MM.1S (cell line): ENCODE measurements at regions not wholly inside any gene's neighbourhood (a gene's known extent, or its start where the extent isn't known, plus 50 kb on each side); places are given as distances from the start of the nearest gene placed in this dataset.
"Not testable (repeated sequence)": the region's sequence is repeated elsewhere in the genome, so short reads cannot be mapped to it uniquely, and the experiment has no call there.

Experiments used
- DNase-seq: peaks from one replicate; pipeline ENCODE4 v3.0.0-alpha.2; 2015
- H2AFZ ChIP-seq: fragments of 300-600 bp; sonication (generic); 2 replicates; pipeline ENCODE4 v1.6.0; 2016; ENCODE audit warnings: antibody characterized with exemption, low read length
- H3F3A ChIP-seq: fragments of 300-600 bp; sonication (generic); 2 replicates; pipeline ENCODE4 v1.6.1; 2016; ENCODE audit warnings: mild to moderate bottlenecking, antibody characterized with exemption, low read length, moderate library complexity, mixed read lengths; ENCODE audit not compliant: insufficient read depth
- H3K27ac ChIP-seq: fragments of 300-600 bp; sonication (generic); 2 replicates; pipeline ENCODE4 v1.5.1; 2016; ENCODE audit warnings: mild to moderate bottlenecking, low read length
- H3K27me3 ChIP-seq: fragments of 300-600 bp; sonication (generic); replicated peaks from 2 replicates; pipeline ENCODE4 v1.6.0; 2016; ENCODE audit warnings: low read length; ENCODE audit not compliant: insufficient read depth
- H3K36me3 ChIP-seq: fragments of 300-600 bp; sonication (generic); replicated peaks from 2 replicates; pipeline ENCODE4 v1.6.1; 2016; ENCODE audit warnings: mild to moderate bottlenecking, low read length, mixed read lengths; ENCODE audit not compliant: insufficient read depth
- H3K4me1 ChIP-seq: fragments of 300-600 bp; sonication (generic); 2 replicates; pipeline ENCODE4 v1.6.1; 2016; ENCODE audit warnings: low read length, mixed read lengths
- H3K4me2 ChIP-seq: fragments of 300-600 bp; sonication (generic); 2 replicates; pipeline ENCODE4 v1.6.0; 2016; ENCODE audit warnings: low read depth, low read length
- H3K4me3 ChIP-seq: fragments of 300-600 bp; sonication (generic); 2 replicates; pipeline ENCODE4 v1.5.1; 2016; ENCODE audit warnings: low read length, mixed read lengths
- H3K79me2 ChIP-seq: fragments of 300-600 bp; sonication (generic); 2 replicates; pipeline ENCODE4 v1.6.1; 2016; ENCODE audit warnings: mixed run types, low read length, mixed read lengths
- H3K9ac ChIP-seq: fragments of 300-600 bp; sonication (generic); 2 replicates; pipeline ENCODE4 v1.6.1; 2016; ENCODE audit warnings: low read length, mixed read lengths
- H3K9me2 ChIP-seq: fragments of 300-600 bp; sonication (generic); replicated peaks from 2 replicates; pipeline ENCODE4 v1.6.1; 2016; ENCODE audit warnings: mild to moderate bottlenecking, low read length, mixed read lengths; ENCODE audit not compliant: insufficient read depth
- H3K9me3 ChIP-seq: fragments of 300-600 bp; sonication (generic); replicated peaks from 2 replicates; pipeline ENCODE4 v1.6.1; 2016; ENCODE audit warnings: mild to moderate bottlenecking, low read length, mixed read lengths; ENCODE audit not compliant: insufficient read depth
- H4K20me1 ChIP-seq: fragments of 300-600 bp; sonication (generic); 2 replicates; pipeline ENCODE4 v1.6.1; 2016; ENCODE audit warnings: mild to moderate bottlenecking, low read length, moderate library complexity, mixed read lengths; ENCODE audit not compliant: insufficient read depth

DNA sequence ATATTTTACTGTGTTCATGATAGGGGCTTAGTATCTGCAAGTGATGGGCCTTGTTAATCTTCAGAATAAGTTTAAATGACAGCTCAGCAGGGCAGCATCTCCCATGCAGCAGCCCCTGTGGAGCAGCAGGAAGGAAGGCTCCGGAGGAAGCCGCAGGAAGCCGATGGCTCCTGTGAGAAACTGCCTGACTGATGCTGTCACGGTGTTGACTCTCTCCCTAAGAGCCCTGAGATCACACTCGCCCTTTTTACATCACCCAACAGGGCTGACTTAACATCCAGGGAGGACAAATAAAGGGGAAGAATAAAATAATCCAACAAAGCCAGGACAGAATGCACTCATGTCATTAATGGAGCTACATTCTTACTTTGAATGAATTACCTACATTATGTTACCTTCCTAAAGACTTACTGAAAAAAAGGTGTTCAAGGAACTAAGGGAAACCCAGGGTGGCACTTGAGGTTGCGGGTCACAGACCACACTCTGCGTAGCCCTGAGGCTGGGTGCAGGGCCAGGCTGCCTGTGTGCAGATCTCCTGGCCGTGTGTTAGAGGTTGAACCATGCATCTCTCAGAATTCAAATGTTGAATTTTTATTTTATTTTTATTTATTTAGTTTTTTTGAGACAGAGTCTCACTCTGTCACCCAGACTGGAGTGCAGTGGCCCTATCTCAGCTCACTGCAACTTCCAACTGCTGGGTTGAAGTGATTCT is 102.5 kb upstream of the ZNF658 start:
- H4K20me1 ChIP-seq, DNase-seq, H3K9me2 ChIP-seq, H3K36me3 ChIP-seq, H2AFZ ChIP-seq, H3K9ac ChIP-seq, H3K4me1 ChIP-seq, H3K79me2 ChIP-seq, H3K4me2 ChIP-seq, H3K9me3 ChIP-seq, H3F3A ChIP-seq, H3K27me3 ChIP-seq, H3K4me3 ChIP-seq, H3K27ac ChIP-seq: not testable (repeated sequence)

- not testable (repeated sequence) for H3K9me2 ChIP-seq, H3K9ac ChIP-seq, H3K79me2 ChIP-seq, H3F3A ChIP-seq, H3K4me3 ChIP-seq, H3K9me3 ChIP-seq, H2AFZ ChIP-seq, H3K36me3 ChIP-seq, H3K4me2 ChIP-seq, H3K4me1 ChIP-seq, H3K27me3 ChIP-seq, H4K20me1 ChIP-seq, DNase-seq, H3K27ac ChIP-seq
These were observed 96.9 kb upstream of the ZNF658 start for GRCh38 chr9:66803619-66804018.

GRCh38 chr9:66810247-66810646 is 90.3 kb upstream of the ZNF658 start:
- not testable (repeated sequence) for H3K9me2 ChIP-seq, H3K79me2 ChIP-seq, H3K27ac ChIP-seq, H3K9ac ChIP-seq, H2AFZ ChIP-seq, H3K36me3 ChIP-seq, H3K9me3 ChIP-seq, DNase-seq, H3K4me3 ChIP-seq, H3K4me1 ChIP-seq, H3K27me3 ChIP-seq, H3K4me2 ChIP-seq, H4K20me1 ChIP-seq, H3F3A ChIP-seq

- not testable (repeated sequence) for H3K9ac ChIP-seq, H3K27ac ChIP-seq, H3K36me3 ChIP-seq, H3K4me3 ChIP-seq, H2AFZ ChIP-seq, H3K4me1 ChIP-seq, DNase-seq, H3F3A ChIP-seq, H3K9me3 ChIP-seq, H3K27me3 ChIP-seq, H3K9me2 ChIP-seq, H3K79me2 ChIP-seq, H4K20me1 ChIP-seq, H3K4me2 ChIP-seq
These were observed 88.2 kb upstream of the ZNF658 start for GRCh38 chr9:66812367-66812766.

- H3K4me2 ChIP-seq, H3K27me3 ChIP-seq, H3K79me2 ChIP-seq, H4K20me1 ChIP-seq, H3K36me3 ChIP-seq, H3F3A ChIP-seq, H3K9ac ChIP-seq, H3K27ac ChIP-seq, H3K9me3 ChIP-seq, H2AFZ ChIP-seq, H3K4me3 ChIP-seq, H3K9me2 ChIP-seq, DNase-seq, H3K4me1 ChIP-seq: not testable (repeated sequence)
These were observed 87.6 kb upstream of the ZNF658 start for GRCh38 chr9:66812967-66813366.

- H3K4me1 ChIP-seq, H3K27ac ChIP-seq, H3K9ac ChIP-seq, H3K9me3 ChIP-seq, H3K9me2 ChIP-seq, H4K20me1 ChIP-seq, H3K4me2 ChIP-seq, H2AFZ ChIP-seq, H3K79me2 ChIP-seq, DNase-seq, H3K27me3 ChIP-seq, H3K4me3 ChIP-seq, H3F3A ChIP-seq, H3K36me3 ChIP-seq: not testable (repeated sequence)
These were observed 86.5 kb upstream of the ZNF658 start for GRCh38 chr9:66814038-66814437.

DNA sequence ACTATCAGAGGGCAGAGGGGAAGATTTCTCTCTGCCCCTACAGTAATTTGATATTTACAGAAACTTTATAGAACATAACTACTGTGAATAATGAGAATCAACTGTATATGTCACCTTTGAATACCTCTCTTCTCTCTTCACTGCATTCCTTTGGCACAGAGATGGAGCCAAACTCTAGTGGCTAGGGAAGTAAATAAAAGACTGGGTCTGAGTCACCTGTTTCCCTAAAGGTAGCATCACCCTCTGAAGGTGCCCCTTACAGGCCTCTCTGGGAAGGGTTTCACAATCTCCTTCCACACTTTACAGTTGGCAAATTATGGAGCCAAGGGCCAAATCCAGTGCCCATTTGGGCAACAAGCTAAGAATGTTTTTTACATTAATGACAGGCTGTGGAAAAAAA is 81.0 kb upstream of the ZNF658 start:
- H3K9me3 ChIP-seq, H3K4me2 ChIP-seq, H3K79me2 ChIP-seq, H2AFZ ChIP-seq, H3K4me3 ChIP-seq, H4K20me1 ChIP-seq, H3K9ac ChIP-seq, H3F3A ChIP-seq, H3K4me1 ChIP-seq, H3K27ac ChIP-seq, H3K9me2 ChIP-seq, H3K36me3 ChIP-seq, H3K27me3 ChIP-seq, DNase-seq: not testable (repeated sequence)

GRCh38 chr9:66820014-66820660 is 80.4 kb upstream of the ZNF658 start:
- not testable (repeated sequence) for H3K79me2 ChIP-seq, H3K27ac ChIP-seq, H3F3A ChIP-seq, H3K36me3 ChIP-seq, DNase-seq, H2AFZ ChIP-seq, H3K27me3 ChIP-seq, H3K4me3 ChIP-seq, H3K9ac ChIP-seq, H3K9me3 ChIP-seq, H3K4me2 ChIP-seq, H3K4me1 ChIP-seq, H3K9me2 ChIP-seq, H4K20me1 ChIP-seq
